OCI-LY7 (cell line): ENCODE measurements at regions not wholly inside any gene's neighbourhood (a gene's known extent, or its start where the extent isn't known, plus 50 kb on each side); places are given as distances from the start of the nearest gene placed in this dataset.

Experiments used
- EZH2phosphoT487 ChIP-seq: fragments of 200-600 bp; sonication (generic); IDR thresholded peaks from 2 replicates; pipeline ENCODE4 v1.6.1; 2018; ENCODE audit warnings: low read depth, borderline replicate concordance, mild to moderate bottlenecking, mixed run types, antibody characterized with exemption, low read length, moderate library complexity, mixed read lengths
- TF ChIP-seq, protein P1 (sequence below): fragments of 200-600 bp; sonication (generic); conservative IDR thresholded peaks from 2 replicates; pipeline ENCODE4 v1.5.1; 2014; ENCODE audit warnings: mild to moderate bottlenecking, antibody characterized with exemption, low read length, moderate library complexity, mixed read lengths

DNA sequence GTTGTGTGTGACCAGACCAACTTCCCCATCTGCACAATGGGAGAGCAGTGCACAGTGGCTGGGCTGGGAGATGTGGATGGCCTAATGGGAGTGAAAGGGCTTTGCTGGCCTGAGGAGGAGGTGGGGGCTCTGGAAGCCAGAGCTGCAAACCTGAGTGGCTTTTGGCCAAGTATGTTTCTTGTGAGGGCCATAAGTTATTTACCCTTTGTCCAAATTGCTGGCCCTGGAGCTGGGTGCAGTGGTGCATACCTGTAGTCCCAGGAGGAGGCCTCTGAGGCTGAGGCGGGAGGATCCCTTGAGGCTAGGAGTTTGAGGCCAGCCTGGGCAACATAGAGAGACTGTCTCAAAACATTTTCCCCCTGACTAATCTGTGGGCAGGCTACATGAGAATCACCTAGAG lies 129.1 kb downstream of the WNT7A start:
- TF ChIP-seq EZH2phosphoT487 = no peak
- TF ChIP-seq, protein P1, sequence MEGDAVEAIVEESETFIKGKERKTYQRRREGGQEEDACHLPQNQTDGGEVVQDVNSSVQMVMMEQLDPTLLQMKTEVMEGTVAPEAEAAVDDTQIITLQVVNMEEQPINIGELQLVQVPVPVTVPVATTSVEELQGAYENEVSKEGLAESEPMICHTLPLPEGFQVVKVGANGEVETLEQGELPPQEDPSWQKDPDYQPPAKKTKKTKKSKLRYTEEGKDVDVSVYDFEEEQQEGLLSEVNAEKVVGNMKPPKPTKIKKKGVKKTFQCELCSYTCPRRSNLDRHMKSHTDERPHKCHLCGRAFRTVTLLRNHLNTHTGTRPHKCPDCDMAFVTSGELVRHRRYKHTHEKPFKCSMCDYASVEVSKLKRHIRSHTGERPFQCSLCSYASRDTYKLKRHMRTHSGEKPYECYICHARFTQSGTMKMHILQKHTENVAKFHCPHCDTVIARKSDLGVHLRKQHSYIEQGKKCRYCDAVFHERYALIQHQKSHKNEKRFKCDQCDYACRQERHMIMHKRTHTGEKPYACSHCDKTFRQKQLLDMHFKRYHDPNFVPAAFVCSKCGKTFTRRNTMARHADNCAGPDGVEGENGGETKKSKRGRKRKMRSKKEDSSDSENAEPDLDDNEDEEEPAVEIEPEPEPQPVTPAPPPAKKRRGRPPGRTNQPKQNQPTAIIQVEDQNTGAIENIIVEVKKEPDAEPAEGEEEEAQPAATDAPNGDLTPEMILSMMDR = no peak
